ENCODE measurements at regions not wholly inside any gene's neighbourhood (a gene's known extent, or its start where the extent isn't known, plus 50 kb on each side); places are given as distances from the start of the nearest gene placed in this dataset.
A peak's percentile ranks its signal among the peaks of the same experiment; 100 is the strongest.

DNA sequence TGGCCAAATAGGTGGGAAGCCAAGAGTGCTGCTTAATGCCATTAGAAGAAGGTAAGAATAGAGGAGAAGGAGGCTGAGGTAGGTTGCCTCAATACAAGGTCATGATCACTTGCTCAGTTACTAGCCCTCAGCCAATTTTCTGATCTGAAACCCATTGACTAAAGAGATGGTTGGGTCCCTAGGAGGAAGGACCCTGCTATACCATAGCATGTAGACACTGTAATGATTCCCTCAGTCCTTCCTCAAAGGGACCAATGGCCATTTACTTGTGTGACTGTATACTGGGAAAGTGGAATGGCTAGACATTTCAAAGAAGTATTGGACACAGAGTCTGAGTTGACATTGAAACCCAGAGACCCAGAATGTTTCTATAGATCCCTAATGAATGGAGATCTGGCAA is 108.5 kb upstream of the MAP1B start:
- H3K36me3 ChIP-seq (ENCODE audit: insufficient read depth, low read length, poor library complexity, severe bottlenecking) = no peaks in the 10 kb centered on the region
- TF ChIP-seq EZH2 (IDR thresholded peaks at IDR 0.05; ENCODE audit: borderline replicate concordance, low read depth, low read length, poor library complexity, severe bottlenecking) = no peak
- no peaks in the 10 kb centered on the region for H3K4me1 ChIP-seq (ENCODE audit: insufficient read depth, low read length, poor library complexity, severe bottlenecking)
- no peak overlapping the region for H3K27ac ChIP-seq (ENCODE audit: low read depth, low read length, poor library complexity, severe bottlenecking)
- intact Hi-C loops (cut with micrococcal nuclease; ENCODE audit: unreplicated experiment) = no loop called here
- DNase-seq (ENCODE audit: low spot score) = no peak
- no peaks in the 10 kb centered on the region for H3K9me3 ChIP-seq (ENCODE audit: low read depth, low read length, poor library complexity, severe bottlenecking)
- H3K4me3 ChIP-seq (ENCODE audit: low read depth, low read length, poor library complexity, severe bottlenecking) = no peak overlapping the region
- ChIA-PET POLR2A (ENCODE audit: low non-redundant PET) (no interaction called here), CTCF (no interaction called here)
- H3K27me3 ChIP-seq (replicated peaks; ENCODE audit: insufficient read depth, low read depth, low read length, poor library complexity) = peaks cover 8% of the 10 kb centered on the region
- no TSS peak for BruUV-seq (replicated peaks)

DNA sequence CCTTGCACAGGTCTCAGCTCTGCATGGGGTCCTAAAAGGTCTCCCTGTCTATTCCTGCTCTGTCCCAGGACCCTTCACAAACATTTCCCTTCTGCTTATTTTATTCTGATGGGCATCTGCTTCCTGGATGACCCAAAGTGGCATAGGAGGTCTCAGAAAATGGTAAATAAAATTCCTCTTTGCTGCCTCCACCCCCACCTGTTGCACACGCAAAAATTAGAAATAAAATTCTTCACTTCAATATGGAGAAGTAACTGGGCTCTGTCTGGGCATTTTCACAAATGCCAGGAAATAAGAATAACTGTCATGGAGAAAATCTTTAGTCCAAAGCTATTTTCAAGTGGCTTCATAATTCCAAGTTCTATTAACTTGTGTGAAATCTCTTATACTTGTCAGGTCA is 106.6 kb upstream of the MAP1B start:
- H3K27ac ChIP-seq (ENCODE audit: low read depth, low read length, poor library complexity, severe bottlenecking) = no peak overlapping the region
- DNase-seq (ENCODE audit: low spot score) = no peak
- no peaks in the 10 kb centered on the region for H3K9me3 ChIP-seq (ENCODE audit: low read depth, low read length, poor library complexity, severe bottlenecking)
- no peak overlapping the region for H3K4me3 ChIP-seq (ENCODE audit: low read depth, low read length, poor library complexity, severe bottlenecking)
- H3K36me3 ChIP-seq (ENCODE audit: insufficient read depth, low read length, poor library complexity, severe bottlenecking) = no peaks in the 10 kb centered on the region
- CTCF ChIA-PET = no interaction called here
- POLR2A ChIA-PET (ENCODE audit: low non-redundant PET) = no interaction called here
- no peaks in the 10 kb centered on the region for H3K4me1 ChIP-seq (ENCODE audit: insufficient read depth, low read length, poor library complexity, severe bottlenecking)
- peaks cover 8% of the 10 kb centered on the region for H3K27me3 ChIP-seq (replicated peaks; ENCODE audit: insufficient read depth, low read depth, low read length, poor library complexity)
- intact Hi-C loops (cut with micrococcal nuclease; ENCODE audit: unreplicated experiment) = no loop called here
- no TSS peak for BruUV-seq (replicated peaks)
- TF ChIP-seq EZH2 (IDR thresholded peaks at IDR 0.05; ENCODE audit: borderline replicate concordance, low read depth, low read length, poor library complexity, severe bottlenecking) = no peak
- TF ChIP-seq, protein P1, sequence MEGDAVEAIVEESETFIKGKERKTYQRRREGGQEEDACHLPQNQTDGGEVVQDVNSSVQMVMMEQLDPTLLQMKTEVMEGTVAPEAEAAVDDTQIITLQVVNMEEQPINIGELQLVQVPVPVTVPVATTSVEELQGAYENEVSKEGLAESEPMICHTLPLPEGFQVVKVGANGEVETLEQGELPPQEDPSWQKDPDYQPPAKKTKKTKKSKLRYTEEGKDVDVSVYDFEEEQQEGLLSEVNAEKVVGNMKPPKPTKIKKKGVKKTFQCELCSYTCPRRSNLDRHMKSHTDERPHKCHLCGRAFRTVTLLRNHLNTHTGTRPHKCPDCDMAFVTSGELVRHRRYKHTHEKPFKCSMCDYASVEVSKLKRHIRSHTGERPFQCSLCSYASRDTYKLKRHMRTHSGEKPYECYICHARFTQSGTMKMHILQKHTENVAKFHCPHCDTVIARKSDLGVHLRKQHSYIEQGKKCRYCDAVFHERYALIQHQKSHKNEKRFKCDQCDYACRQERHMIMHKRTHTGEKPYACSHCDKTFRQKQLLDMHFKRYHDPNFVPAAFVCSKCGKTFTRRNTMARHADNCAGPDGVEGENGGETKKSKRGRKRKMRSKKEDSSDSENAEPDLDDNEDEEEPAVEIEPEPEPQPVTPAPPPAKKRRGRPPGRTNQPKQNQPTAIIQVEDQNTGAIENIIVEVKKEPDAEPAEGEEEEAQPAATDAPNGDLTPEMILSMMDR (conservative IDR thresholded peaks at IDR 0.05; ENCODE audit: low read depth, low read length) = no peak

DNA sequence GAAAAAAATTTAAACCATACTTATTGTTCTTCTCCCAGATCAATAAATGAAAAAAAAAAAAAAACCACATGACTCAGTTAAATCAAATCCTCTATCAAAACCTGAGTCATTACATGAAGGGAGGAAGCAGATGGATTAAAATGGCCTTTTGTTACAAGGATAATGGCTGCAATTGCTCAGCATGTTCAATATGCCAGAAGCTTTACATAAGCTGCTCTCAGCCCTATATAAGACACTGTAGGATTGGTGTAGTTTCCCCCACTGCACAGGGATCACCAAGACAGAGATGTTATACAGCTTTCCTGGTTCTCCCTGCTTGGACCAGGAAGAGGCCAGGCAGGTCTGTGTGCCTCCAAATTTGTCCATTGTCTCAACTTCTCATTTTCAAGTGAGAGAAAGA is 101.6 kb upstream of the MAP1B start:
- BruUV-seq (replicated peaks) = no TSS peak
- Histone ChIP-seq H3K36me3 (ENCODE audit: insufficient read depth, low read length, poor library complexity, severe bottlenecking) (no peaks in the 10 kb centered on the region), H3K27me3 (replicated peaks; ENCODE audit: insufficient read depth, low read depth, low read length, poor library complexity) (peaks cover 8% of the 10 kb centered on the region), H3K9me3 (ENCODE audit: low read depth, low read length, poor library complexity, severe bottlenecking) (no peaks in the 10 kb centered on the region), H3K4me3 (ENCODE audit: low read depth, low read length, poor library complexity, severe bottlenecking) (no peak overlapping the region), H3K27ac (ENCODE audit: low read depth, low read length, poor library complexity, severe bottlenecking) (no peak overlapping the region), H3K4me1 (ENCODE audit: insufficient read depth, low read length, poor library complexity, severe bottlenecking) (no peaks in the 10 kb centered on the region)
- CTCF ChIA-PET = no interaction called here
- DNase-seq (ENCODE audit: low spot score) = peak; percentile 4
- POLR2A ChIA-PET (ENCODE audit: low non-redundant PET) = no interaction called here
- TF ChIP-seq, protein P1 (conservative IDR thresholded peaks at IDR 0.05; ENCODE audit: low read depth, low read length) = no peak
- TF ChIP-seq EZH2 (IDR thresholded peaks at IDR 0.05; ENCODE audit: borderline replicate concordance, low read depth, low read length, poor library complexity, severe bottlenecking) = no peak
- intact Hi-C loops (cut with micrococcal nuclease; ENCODE audit: unreplicated experiment) = no loop called here

DNA sequence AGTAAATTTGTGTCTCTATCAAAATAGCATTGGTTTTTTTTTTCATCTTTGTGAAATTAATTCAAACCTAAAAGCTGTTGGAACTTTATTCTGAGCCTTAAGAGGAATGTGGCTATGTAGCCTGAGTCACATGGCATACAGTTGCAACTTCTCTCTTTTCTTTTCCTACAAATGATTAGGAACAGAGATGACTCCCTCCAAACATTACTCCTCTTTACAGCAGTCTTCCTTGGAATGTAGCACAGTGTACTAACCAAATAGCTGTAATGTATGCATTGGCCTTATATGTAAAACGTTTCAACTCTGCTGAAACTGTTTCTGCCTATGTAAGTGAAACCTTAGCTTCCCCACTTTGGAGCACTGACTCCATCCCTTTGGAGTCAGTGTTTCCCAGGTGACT is 100.9 kb upstream of the MAP1B start:
- H3K27ac ChIP-seq (ENCODE audit: low read depth, low read length, poor library complexity, severe bottlenecking) = no peak overlapping the region
- TF ChIP-seq EZH2 (IDR thresholded peaks at IDR 0.05; ENCODE audit: borderline replicate concordance, low read depth, low read length, poor library complexity, severe bottlenecking) = no peak
- TF ChIP-seq, protein P1 (conservative IDR thresholded peaks at IDR 0.05; ENCODE audit: low read depth, low read length) = no peak
- no TSS peak for BruUV-seq (replicated peaks)
- DNase-seq (ENCODE audit: low spot score) = no peak
- POLR2A ChIA-PET (ENCODE audit: low non-redundant PET) = no interaction called here
- H3K4me3 ChIP-seq (ENCODE audit: low read depth, low read length, poor library complexity, severe bottlenecking) = no peak overlapping the region
- no peaks in the 10 kb centered on the region for H3K36me3 ChIP-seq (ENCODE audit: insufficient read depth, low read length, poor library complexity, severe bottlenecking)
- no peaks in the 10 kb centered on the region for H3K4me1 ChIP-seq (ENCODE audit: insufficient read depth, low read length, poor library complexity, severe bottlenecking)
- H3K27me3 ChIP-seq (replicated peaks; ENCODE audit: insufficient read depth, low read depth, low read length, poor library complexity) = peaks cover 8% of the 10 kb centered on the region
- H3K9me3 ChIP-seq (ENCODE audit: low read depth, low read length, poor library complexity, severe bottlenecking) = no peaks in the 10 kb centered on the region
- CTCF ChIA-PET = no interaction called here
- intact Hi-C loops (cut with micrococcal nuclease; ENCODE audit: unreplicated experiment) = no loop called here
